ENCODE measurements at regions not wholly inside any gene's neighbourhood (a gene's known extent, or its start where the extent isn't known, plus 50 kb on each side); places are given as distances from the start of the nearest gene placed in this dataset.
A peak's percentile ranks its signal among the peaks of the same experiment; 100 is the strongest.

DNA sequence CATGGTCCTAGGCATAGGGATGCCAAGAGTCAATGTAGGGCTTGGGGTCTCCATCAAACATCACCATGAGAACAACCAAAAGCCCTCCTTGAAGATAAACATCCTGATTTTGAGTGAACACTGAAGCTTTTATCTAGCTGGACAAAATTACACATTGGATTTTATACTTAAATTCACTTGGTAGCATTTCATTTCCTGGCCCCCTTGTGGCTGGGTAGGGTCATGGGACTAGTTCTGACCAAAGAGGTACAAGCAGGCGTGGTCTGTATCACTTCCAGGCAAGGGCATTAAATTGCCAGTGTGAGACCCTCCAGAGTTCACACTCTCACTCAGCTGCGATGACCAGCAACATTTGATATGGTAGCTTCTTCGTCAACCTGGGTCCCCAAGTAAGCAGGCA lies 320.3 kb downstream of the ACTL7B start:
- TF ChIP-seq, protein P1, sequence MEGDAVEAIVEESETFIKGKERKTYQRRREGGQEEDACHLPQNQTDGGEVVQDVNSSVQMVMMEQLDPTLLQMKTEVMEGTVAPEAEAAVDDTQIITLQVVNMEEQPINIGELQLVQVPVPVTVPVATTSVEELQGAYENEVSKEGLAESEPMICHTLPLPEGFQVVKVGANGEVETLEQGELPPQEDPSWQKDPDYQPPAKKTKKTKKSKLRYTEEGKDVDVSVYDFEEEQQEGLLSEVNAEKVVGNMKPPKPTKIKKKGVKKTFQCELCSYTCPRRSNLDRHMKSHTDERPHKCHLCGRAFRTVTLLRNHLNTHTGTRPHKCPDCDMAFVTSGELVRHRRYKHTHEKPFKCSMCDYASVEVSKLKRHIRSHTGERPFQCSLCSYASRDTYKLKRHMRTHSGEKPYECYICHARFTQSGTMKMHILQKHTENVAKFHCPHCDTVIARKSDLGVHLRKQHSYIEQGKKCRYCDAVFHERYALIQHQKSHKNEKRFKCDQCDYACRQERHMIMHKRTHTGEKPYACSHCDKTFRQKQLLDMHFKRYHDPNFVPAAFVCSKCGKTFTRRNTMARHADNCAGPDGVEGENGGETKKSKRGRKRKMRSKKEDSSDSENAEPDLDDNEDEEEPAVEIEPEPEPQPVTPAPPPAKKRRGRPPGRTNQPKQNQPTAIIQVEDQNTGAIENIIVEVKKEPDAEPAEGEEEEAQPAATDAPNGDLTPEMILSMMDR (IDR thresholded peaks at IDR 0.05), result peak in 2 of 3 experiments; percentile 20 to 52
- TF ChIP-seq POLR2A (IDR thresholded peaks at IDR 0.05; ENCODE audit: low read depth), result no peak
